ENCODE measurements at regions not wholly inside any gene's neighbourhood (a gene's known extent, or its start where the extent isn't known, plus 50 kb on each side); places are given as distances from the start of the nearest gene placed in this dataset.

GRCh38 chr6:33967966-33968724 is 164.3 kb upstream of the MLN start:
- DNase-seq, result no peak

- no peak for DNase-seq
Measured at GRCh38 chr6:33967265-33967767, 163.5 kb upstream of the MLN start.

GRCh38 chr6:33966536-33966935 is 162.7 kb upstream of the MLN start:
- no peak for DNase-seq

GRCh38 chr6:33965766-33966165 is 162.0 kb upstream of the MLN start:
- no peak for DNase-seq

DNA sequence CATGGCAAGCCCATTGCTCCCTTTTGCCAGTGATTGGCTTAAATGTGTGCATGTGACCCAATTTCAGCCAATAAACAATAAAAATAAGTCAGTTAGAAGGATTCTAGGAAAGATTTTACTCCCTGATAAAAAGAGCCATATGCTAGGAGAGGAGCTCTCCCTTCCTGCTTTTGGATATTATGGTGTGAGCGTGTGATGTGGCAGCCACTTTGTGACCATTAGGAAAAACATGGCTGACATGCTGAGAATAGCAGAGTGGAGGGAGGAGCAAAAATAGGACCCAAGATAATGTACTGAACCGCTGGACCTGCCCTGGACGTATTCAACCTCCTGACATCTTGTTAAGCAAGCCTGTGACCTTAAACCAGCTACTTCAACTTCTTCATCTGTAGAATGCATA is 160.6 kb upstream of the MLN start:
- no peak for DNase-seq

GRCh38 chr6:33963136-33963750 is 159.4 kb upstream of the MLN start:
- no peak for DNase-seq

GRCh38 chr6:33962246-33963027 is 158.6 kb upstream of the MLN start:
- DNase-seq, result no peak

- DNase-seq, result no peak
Measured at GRCh38 chr6:33961691-33962090, 157.9 kb upstream of the MLN start.

GRCh38 chr6:33960345-33961313 is 156.8 kb upstream of the MLN start:
- DNase-seq, result no peak

DNA sequence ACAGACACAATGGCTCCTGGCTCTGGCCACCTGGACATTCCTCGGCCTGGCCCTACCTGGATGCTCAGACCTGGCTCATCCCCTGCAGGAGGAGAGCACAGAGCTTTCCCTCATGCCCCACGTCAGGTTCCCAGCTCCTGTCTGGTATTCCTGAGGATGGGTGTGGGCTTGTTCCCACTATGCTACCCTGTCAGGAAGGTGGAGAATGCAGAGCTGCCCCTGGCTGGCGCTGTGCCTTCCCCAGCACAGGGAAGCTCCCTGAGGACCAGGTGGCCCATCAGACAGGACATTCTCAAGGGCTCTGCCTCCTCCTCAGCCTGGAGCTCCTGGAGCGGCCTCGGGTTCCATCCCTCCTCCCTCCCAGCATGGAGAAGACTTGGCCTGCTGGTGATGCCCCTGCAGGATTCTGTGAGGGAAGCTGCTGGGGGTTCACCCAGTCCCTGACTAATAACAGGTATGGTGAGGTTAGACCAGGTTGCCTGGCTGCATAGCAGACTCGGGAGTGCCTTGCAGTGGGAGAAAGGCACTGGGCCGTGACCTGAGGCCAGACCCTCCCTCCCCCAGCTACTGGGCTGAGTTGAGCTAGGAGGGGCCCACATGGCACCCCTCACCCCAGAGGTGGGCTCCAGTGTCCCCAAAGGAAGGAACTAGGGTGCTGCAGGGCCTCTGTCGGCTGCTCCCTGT is 156.0 kb upstream of the MLN start:
- no peak for DNase-seq

DNA sequence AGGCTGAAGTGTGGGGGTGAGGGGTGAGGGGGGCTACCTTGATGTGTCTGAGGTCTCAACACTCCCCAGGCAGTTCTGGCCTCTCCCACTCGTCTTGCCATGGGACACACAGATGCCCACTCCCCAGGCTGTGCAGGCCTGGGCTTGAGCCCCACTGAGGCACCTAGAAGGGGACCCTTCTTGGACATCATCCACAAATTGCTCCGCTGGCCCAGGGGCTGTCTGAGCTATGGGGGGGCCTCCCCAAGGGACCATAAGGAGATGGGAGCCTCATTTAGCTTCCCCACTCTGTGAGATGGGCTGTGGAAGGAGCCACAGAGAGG is 155.5 kb upstream of the MLN start:
- DNase-seq, result no peak

- DNase-seq, result no peak
Measured at GRCh38 chr6:33958526-33959328, 154.9 kb upstream of the MLN start.

DNA sequence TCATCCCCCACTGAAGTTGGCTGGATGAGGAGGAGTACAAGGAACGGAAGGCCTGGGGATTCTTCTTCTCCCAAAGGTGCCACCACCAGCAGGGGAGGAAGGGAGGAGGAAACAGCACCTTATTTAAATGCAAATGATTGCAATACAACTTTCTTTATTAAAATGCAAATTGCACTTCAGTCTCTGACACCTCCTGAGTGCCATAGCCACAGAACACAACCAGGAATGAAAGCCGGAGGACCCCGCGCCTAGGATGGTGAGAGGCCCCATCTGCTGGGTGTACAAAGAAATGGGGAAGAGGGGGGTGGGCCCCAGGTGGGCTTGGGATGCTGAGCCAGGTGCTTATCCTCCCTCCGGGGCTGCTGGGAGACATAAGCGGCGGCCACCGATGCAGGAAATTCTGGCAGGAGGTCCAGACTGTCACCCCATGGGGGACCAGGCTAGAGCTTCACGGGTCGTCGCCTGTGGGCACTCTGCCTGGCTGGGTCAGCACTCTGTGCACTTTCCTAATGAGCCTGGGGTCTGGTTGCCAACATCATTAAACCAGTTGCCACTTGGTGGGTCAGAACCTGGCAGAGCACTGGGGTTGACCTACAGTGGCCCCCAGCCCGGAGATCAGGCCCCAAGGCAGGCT is 154.2 kb upstream of the MLN start:
- no peak for DNase-seq

DNA sequence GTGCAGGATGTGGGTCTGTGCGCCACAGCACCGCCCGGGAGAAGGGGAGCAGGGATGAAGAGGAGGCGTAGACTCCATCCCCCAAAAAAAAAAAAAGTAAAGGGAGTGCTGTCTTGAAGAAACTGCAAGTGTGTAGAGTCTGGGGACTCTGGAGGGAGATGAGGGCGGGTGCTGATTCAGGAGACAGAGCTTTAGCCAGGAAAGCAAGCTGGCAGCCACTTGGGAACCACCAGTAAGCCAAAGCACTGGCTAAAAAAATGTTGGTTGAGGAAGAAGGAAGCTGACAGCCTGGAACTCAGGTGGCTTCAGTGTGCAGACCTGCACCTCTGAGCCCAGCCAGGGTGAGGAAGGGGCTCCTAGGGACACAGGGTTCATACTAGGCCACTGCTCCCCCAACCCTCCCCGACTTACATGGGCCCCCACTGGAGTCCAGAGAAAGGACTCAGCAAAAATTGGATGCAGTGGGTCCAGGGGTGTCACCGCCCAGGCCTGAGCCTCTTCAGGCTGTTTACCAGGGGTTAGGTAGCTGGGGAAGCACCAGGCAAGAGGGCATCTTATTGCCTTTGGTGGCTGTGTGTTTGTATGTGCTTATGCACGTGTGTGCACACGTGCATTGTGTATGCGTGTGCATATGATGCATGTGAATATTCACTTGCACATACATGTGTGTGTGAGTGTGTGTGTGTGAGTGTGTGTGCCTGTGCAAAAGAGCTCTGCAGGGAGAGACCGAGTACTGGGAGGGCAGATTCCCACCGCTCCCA is 153.5 kb upstream of the MLN start:
- no peak for DNase-seq

GRCh38 chr6:33956206-33956605 is 152.4 kb upstream of the MLN start:
- no peak for DNase-seq

- no peak for DNase-seq
Measured at GRCh38 chr6:33955566-33955965, 151.8 kb upstream of the MLN start.

GRCh38 chr6:33954453-33954852 is 150.7 kb upstream of the MLN start:
- DNase-seq, result no peak

- DNase-seq, result no peak
Measured at GRCh38 chr6:33953171-33953570, 149.4 kb upstream of the MLN start.

DNA sequence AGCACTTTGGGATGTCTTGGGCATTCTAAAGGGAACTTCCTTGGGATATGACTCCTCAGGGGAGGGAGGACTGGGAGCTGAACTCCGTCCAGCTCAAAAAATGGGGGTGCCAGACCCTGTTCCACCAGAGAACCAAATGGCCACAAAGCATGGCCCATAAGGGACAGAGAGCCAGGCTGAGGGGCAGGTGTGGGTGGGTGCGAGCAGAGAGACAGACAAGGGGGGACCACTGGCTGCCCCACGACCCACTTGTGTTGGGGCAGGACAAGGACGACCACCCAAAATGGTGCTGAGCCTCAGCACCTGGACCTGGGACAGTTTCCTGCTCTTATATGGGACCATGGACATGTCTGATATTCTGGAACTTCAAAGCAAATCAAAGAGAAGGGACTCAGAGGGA is 148.2 kb upstream of the MLN start:
- no peak for DNase-seq

Measured in NCI-H2029 (cell line).